Lower lobe of right lung (tissue), 2 donors: ENCODE measurements at regions not wholly inside any gene's neighbourhood (a gene's known extent, or its start where the extent isn't known, plus 50 kb on each side); places are given as distances from the start of the nearest gene placed in this dataset.
"Not testable (repeated sequence)": the region's sequence is repeated elsewhere in the genome, so short reads cannot be mapped to it uniquely, and the experiment has no call there.

Source experiments
- ATAC-seq, 2 donors: fragments of 200-7000 bp; cut with Tn5 transposase; one replicate each; pipeline ENCODE4 v1.9.1; 2020 to 2022; ENCODE audit warnings: mild to moderate bottlenecking in 2 of 2, moderate library complexity in 2 of 2
- DNase-seq: peaks from one replicate; pipeline ENCODE4 v3.0.0-alpha.2; 2020
- H3K27ac ChIP-seq: fragments of 200-600 bp; one replicate; pipeline ENCODE4 v1.8.0; 2022
- H3K27me3 ChIP-seq: fragments of 200-600 bp; one replicate; pipeline ENCODE4 v1.8.0; 2022; ENCODE audit warnings: low read depth
- H3K36me3 ChIP-seq: fragments of 200-600 bp; one replicate; pipeline ENCODE4 v1.8.0; 2022; ENCODE audit warnings: mild to moderate bottlenecking
- H3K4me1 ChIP-seq: fragments of 200-600 bp; one replicate; pipeline ENCODE4 v1.8.0; 2022
- H3K4me3 ChIP-seq: fragments of 200-600 bp; one replicate; pipeline ENCODE4 v1.8.0; 2022; ENCODE audit warnings: mild to moderate bottlenecking
- H3K9me3 ChIP-seq: fragments of 200-600 bp; one replicate; pipeline ENCODE4 v1.8.0; 2022
- intact Hi-C: fragments of 100-400 bp; cut with DNase I; formaldehyde crosslinking; loops from one replicate; pipeline ENCODE4 v1.11.0; 2022
- TF ChIP-seq, protein P1 (sequence below): fragments of 200-600 bp; IDR thresholded peaks from one replicate; pipeline ENCODE4 v1.8.0; 2022; ENCODE audit warnings: antibody characterized with exemption, mild to moderate bottlenecking
- donor health status: DM: no; HTN: yes; CAD: no; lungs with severe emphysema.

DNA sequence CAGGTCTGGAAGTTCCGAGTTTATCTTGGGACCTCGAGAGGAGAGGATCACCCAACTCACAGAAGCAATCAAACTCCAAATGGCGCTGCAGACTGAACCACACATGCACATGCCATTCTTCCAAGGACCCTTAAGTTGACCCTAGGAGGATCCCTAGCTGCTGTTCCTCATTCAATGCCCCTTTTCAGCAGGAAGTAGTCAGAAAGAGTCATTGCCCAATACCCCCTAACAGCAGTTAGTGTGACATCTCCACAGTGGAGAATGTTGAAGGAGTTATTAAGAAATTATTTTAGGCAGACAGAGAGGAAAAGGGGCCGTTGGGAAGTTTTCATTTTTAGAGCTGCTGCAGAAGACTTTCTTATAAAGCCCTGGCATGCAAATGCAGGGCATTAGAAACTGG, 229.9 kb upstream of the DAB2 start:
- Histone ChIP-seq H3K36me3 (no peaks in the 10 kb centered on the region), H3K4me1 (no peaks in the 10 kb centered on the region), H3K9me3 (no peaks in the 10 kb centered on the region), H3K27ac (no peak overlapping the region), H3K4me3 (no peak overlapping the region), H3K27me3 (no peaks in the 10 kb centered on the region)
- intact Hi-C loops: no loop called here
- DNase-seq (no peak), ATAC-seq (no peak)
- TF ChIP-seq, protein P1, sequence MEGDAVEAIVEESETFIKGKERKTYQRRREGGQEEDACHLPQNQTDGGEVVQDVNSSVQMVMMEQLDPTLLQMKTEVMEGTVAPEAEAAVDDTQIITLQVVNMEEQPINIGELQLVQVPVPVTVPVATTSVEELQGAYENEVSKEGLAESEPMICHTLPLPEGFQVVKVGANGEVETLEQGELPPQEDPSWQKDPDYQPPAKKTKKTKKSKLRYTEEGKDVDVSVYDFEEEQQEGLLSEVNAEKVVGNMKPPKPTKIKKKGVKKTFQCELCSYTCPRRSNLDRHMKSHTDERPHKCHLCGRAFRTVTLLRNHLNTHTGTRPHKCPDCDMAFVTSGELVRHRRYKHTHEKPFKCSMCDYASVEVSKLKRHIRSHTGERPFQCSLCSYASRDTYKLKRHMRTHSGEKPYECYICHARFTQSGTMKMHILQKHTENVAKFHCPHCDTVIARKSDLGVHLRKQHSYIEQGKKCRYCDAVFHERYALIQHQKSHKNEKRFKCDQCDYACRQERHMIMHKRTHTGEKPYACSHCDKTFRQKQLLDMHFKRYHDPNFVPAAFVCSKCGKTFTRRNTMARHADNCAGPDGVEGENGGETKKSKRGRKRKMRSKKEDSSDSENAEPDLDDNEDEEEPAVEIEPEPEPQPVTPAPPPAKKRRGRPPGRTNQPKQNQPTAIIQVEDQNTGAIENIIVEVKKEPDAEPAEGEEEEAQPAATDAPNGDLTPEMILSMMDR: no peak

DNA sequence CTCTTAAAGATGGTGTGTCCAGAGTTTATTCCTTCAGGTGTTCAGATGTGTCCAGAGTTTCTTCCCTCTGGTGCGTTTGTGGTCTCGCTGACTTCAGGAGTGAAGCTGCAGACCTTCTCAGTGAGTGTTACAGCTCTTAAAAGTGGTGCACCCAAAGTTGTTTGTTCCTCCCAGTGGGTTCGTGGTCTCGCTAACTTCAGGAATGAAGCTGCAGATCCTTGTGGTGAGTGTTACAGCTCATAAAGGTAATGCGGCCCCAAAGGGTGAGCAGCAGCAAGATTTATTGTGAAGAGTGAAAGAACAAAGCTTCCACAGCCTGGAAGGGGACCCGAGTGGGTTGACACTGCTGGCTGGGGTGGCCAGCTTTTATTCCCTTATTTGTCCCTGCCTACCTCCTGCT, 227.7 kb upstream of the DAB2 start:
- H3K36me3 ChIP-seq, DNase-seq, H3K4me3 ChIP-seq, H3K27ac ChIP-seq, ATAC-seq, intact Hi-C loops, H3K9me3 ChIP-seq, H3K27me3 ChIP-seq, H3K4me1 ChIP-seq: not testable (repeated sequence)

DNA sequence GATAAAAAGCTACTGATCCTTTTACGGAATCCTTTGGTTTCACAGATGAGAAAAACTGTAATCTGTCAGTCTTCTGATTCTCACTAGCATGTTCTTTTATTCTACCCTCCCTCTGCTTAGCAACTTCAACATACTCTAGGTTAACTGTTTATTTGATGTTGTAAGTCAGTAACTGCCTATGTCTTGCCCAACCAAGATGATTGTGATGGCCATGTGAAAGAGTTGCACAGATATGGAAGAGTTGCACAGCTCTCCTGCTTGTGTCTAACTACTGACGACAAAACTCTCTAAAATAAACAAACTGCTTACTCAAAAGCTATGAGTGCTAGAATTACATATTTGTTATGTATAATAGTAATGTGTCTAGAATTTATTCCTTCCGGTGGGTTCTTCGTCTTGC, 227.3 kb upstream of the DAB2 start:
- Histone ChIP-seq H3K4me1 (no peaks in the 10 kb centered on the region), H3K36me3 (no peaks in the 10 kb centered on the region), H3K27me3 (no peaks in the 10 kb centered on the region), H3K27ac (no peak overlapping the region), H3K9me3 (no peaks in the 10 kb centered on the region), H3K4me3 (no peak overlapping the region)
- TF ChIP-seq, protein P1: no peak
- DNase-seq (no peak), ATAC-seq (no peak)
- intact Hi-C loops: no loop called here

DNA sequence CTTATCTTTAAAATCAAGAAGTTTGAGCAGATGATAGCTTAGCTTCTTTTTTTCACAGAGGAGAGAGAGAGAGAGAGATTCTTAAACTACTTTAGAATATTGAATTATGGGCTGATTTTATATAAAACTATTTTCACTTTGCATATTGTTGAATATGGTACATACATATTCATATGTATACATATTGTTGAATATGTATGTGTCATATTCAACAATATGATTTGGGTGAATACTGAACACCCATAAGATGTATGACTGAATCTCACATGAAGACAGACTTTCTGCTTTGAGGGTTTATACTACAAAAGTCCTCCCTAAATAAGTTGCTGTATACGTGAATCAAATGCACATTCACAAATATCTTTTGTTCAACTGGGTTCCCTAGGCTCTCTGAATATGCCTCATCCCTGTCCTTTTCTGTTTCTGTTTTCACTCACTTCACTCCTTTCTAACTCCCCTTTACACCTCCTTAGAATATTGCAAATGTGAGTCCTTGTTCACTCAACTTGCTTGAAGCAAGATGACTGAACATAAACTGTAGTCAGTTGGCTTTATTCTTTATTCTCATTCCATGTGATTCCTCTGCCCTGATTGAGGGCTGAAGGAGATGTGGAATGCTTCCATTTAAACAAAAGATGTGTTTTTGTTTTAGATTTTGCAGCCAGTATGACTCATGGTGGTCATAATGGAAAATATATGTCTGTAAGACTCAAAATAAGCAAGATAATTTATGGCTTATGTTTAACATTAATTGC, 225.4 kb upstream of the DAB2 start:
- DNase-seq: no peak
- Histone ChIP-seq H3K4me3 (no peak overlapping the region), H3K36me3 (no peaks in the 10 kb centered on the region), H3K4me1 (no peaks in the 10 kb centered on the region), H3K27me3 (no peaks in the 10 kb centered on the region), H3K9me3 (no peaks in the 10 kb centered on the region), H3K27ac (no peak overlapping the region)
- ATAC-seq: no peak
- TF ChIP-seq, protein P1: no peak
- intact Hi-C loops: no loop called here

DNA sequence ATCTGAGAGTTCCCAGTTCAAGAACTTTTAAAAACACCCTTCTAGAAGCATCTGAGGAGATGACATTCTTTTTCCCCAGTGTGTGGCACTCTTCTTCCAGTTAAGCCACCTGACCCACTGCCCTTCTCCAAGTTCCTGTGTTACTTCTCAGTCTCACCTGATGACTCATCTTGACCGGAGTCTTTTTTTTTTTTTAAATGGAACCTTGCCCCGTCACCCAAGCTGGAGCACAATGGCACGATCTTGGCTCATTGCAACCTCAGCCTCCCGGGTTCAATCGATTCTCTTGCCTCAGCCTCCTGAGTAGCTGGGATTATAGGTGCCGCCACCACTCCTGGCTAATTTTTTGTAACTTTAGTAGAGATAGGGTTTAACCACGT, 224.1 kb upstream of the DAB2 start:
- Histone ChIP-seq H3K36me3 (no peaks in the 10 kb centered on the region), H3K27me3 (no peaks in the 10 kb centered on the region), H3K4me3 (no peak overlapping the region), H3K4me1 (no peaks in the 10 kb centered on the region), H3K27ac (no peak overlapping the region), H3K9me3 (no peaks in the 10 kb centered on the region)
- TF ChIP-seq, protein P1: no peak
- DNase-seq (no peak), ATAC-seq (no peak)
- intact Hi-C loops: no loop called here

DNA sequence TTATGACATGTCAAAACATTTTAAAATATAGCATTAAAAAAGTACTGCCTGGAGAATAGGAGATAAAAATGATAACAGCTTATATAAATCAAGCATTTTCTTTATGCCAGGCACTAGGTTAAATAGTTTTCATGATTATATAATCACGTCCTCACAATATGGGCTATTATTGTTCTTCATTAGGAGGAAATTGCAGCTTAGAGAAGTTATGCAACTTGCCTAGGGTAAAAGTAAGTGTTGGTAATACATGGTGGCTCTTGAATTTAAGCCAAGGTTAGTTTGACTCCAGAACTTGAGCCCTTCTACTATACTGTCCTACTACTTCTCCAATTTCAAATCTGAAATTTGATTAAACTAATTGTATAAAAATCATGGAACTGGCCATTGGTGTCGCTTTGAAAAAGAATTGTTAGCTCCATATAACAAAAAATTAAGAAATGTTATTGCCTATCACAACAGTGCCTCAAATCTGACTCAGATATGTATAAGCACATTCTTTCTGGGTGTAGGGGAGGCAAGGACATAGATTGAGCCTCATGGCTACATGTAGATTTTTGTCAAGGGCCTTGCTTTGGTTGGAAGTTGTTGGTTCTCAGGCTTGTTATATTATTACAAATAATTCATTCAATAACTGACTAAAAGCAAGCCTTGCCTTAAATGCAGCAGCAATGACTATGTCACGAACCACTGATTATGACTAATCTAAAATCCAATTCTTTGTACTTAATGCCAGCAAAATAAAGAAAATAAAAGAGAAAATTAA, 223.5 kb upstream of the DAB2 start:
- no peak for ATAC-seq
- Histone ChIP-seq H3K27me3 (no peaks in the 10 kb centered on the region), H3K9me3 (no peaks in the 10 kb centered on the region), H3K4me1 (no peaks in the 10 kb centered on the region), H3K4me3 (no peak overlapping the region), H3K36me3 (no peaks in the 10 kb centered on the region), H3K27ac (no peak overlapping the region)
- DNase-seq: no peak
- TF ChIP-seq, protein P1: no peak
- intact Hi-C loops: no loop called here
